Ovary (tissue), 7 donors: ENCODE measurements at regions not wholly inside any gene's neighbourhood (a gene's known extent, or its start where the extent isn't known, plus 50 kb on each side); places are given as distances from the start of the nearest gene placed in this dataset.

Experiments used
- DNase-seq, 5 donors: peaks; one replicate each; pipeline ENCODE4 v3.0.0-alpha.2; 2019 to 2020
- H3K27ac ChIP-seq, 2 donors: fragments of 200-600 bp; one replicate each; pipeline versions ENCODE4 v1.5.1 to v1.8.0; 2019 to 2022
- H3K27me3 ChIP-seq: fragments of 200-600 bp; one replicate; pipeline ENCODE4 v1.8.0; 2022
- H3K36me3 ChIP-seq: fragments of 200-600 bp; sonication (generic); one replicate; pipeline ENCODE4 v1.5.1; 2019
- H3K4me1 ChIP-seq: one replicate; pipeline ENCODE4 v1.8.1; 2013; ENCODE audit warnings: mild to moderate bottlenecking, moderate library complexity; ENCODE audit not compliant: insufficient read depth
- H3K4me3 ChIP-seq: fragments of 200-600 bp; sonication (generic); one replicate; pipeline ENCODE4 v1.5.1; 2017
- H3K9me3 ChIP-seq, 2 donors: fragments of 200-600 bp in 1 of 2; sonication (generic) in 1 of 2; one replicate each; pipeline versions ENCODE4 v1.5.1 to v1.8.1; 2013 to 2019; ENCODE audit warnings: mild to moderate bottlenecking in 1 of 2, moderate library complexity in 1 of 2
- EP300 ChIP-seq: sonication (generic); formaldehyde crosslinking; IDR thresholded peaks from one replicate; pipeline ENCODE4 v1.6.1; 2017; ENCODE audit warnings: antibody characterized with exemption
- POLR2A ChIP-seq: fragments of 450-650 bp; IDR thresholded peaks from one replicate; pipeline ENCODE4 v1.6.1; 2017; ENCODE audit warnings: antibody characterized with exemption, mild to moderate bottlenecking, moderate library complexity
- WGBS, 3 donors: extraction: QIAGEN DNeasy Blood & Tissue Kit in 1 of 3; methylation state at CpG; one replicate each; pipeline versions ENCODE4 v1.1.5 to v1.1.7; 2013 to 2017; 5-methylcytosine and 5-hydroxymethylcytosine counted together
- intact Hi-C, 4 donors: fragments of 100-400 bp; cut with DNase I; formaldehyde crosslinking; loops; one replicate each; pipeline versions ENCODE4 v1.11.0 to v1.15.1; 2022 to 2023
- TF ChIP-seq, protein P1 (sequence below), 3 donors: fragments of 450-650 bp in 2 of 3; fragments of 200-600 bp in 1 of 3; IDR thresholded peaks; one replicate each; pipeline versions ENCODE4 v1.5.1 to v1.8.0; 2016 to 2022; ENCODE audit warnings: antibody characterized with exemption in 3 of 3, mild to moderate bottlenecking in 1 of 3
- donor health status: DM: no; HTN: no; CAD: no; lungs with moderate emphysema.
- donor health status: DM: no; HTN: no; CAD: no.
- donor health status: Bipolar disorder and iron deficiency.
- donor health status: DM: no; HTN: no; CAD: no.
- donor health status: DM: yes; HTN: yes; CAD: no.

DNA sequence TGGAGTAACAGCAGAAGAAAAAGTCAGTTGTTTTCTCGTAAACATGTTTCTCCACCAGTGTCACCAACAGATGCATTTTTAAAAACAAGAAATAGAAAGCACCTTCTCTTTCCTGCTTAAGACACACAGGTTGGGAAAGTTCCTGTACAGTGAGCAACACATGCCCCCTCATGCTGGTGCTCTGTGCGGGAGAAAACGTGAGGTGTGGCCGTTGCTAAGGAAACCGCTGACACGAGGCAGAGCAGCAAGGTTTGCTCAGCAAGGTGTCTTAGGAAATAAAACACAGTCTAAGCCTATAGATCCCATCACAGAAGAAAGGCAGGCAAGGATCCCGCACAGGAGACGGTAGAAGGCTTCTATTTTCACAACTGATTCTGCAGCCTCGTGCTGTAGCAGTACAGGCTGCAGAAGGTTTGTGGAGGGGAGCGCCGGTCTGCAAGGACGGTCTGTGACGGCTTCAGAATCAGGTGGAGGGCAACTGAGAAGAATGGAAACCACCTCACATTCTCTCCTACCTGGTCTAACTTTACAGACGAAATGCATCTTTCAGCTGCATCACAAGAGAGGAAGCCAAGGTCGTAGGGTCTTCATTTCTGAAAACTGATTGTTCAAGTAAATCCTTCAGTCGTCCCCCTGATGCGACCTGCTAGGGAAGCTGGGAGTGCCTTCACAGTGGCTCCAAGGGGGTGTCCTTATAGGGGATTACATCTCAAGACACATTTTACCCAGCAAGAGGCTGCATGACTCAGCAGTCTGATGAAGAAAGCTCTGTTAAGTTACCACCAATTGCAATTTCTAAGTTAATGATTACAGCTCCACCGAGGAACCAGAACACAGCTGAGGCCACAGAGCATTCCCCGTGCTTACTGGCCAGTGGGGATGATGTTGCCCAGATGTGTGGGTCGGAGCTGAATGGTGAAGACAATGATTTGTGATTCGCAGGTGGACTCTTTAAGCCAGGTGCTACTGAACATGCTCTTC lies 150.7 kb upstream of the KLF14 start:
- 76 to 77% (median 77%) methylated on average over 21 of the region's 21 CpGs for WGBS, 3 donors
- Histone ChIP-seq H3K27ac (no peak overlapping the region), H3K27me3 (no peaks in the 10 kb centered on the region), H3K4me1 (peaks cover 5% of the 10 kb centered on the region), H3K9me3 (no peaks in the 10 kb centered on the region), H3K4me3 (no peak overlapping the region), H3K36me3 (no peaks in the 10 kb centered on the region)
- no peak for DNase-seq
- TF ChIP-seq POLR2A (no peak), EP300 (no peak)
- TF ChIP-seq, protein P1, sequence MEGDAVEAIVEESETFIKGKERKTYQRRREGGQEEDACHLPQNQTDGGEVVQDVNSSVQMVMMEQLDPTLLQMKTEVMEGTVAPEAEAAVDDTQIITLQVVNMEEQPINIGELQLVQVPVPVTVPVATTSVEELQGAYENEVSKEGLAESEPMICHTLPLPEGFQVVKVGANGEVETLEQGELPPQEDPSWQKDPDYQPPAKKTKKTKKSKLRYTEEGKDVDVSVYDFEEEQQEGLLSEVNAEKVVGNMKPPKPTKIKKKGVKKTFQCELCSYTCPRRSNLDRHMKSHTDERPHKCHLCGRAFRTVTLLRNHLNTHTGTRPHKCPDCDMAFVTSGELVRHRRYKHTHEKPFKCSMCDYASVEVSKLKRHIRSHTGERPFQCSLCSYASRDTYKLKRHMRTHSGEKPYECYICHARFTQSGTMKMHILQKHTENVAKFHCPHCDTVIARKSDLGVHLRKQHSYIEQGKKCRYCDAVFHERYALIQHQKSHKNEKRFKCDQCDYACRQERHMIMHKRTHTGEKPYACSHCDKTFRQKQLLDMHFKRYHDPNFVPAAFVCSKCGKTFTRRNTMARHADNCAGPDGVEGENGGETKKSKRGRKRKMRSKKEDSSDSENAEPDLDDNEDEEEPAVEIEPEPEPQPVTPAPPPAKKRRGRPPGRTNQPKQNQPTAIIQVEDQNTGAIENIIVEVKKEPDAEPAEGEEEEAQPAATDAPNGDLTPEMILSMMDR (IDR thresholded peaks at IDR 0.05), result no peak
- intact Hi-C loops, result no loop called here

DNA sequence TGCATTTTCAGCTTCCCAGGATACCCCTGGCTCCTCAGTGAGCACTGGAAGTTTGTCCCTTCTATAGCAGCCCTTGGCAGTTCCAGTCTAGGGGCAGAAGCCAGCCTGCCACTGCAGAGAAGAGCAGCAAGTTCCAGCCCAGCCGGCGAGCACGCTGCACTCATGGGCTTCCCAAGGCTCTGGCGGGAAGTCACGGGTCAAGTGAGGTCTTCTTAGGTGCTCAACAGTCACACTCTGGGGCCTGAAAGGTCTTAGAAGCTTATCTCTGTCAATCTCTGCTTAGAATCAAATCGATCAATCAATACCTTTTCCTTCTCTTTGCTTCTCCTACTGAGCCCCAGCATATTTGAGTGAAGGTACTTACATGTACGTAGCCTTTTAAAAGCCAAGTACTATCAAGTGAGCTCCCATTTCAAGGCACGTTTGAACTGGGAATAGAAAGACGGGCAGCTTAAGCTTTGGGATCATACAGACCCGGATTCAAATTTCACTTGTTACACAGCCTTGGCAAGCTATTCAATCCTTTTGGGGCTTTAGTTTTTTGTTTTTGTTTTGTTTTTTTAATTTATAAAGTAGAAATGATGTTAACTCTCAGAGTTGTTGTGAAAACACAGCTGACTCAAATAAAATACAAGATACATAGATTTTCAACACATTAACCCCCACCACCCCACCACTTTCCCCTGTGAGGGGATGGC lies 152.6 kb upstream of the KLF14 start:
- TF ChIP-seq POLR2A, result no peak
- TF ChIP-seq, protein P1 (IDR thresholded peaks at IDR 0.05), result no peak
- TF ChIP-seq EP300, result no peak
- H3K4me1 ChIP-seq, result peaks cover 9% of the 10 kb centered on the region
- H3K36me3 ChIP-seq, result no peaks in the 10 kb centered on the region
- H3K27me3 ChIP-seq, result no peaks in the 10 kb centered on the region
- H3K27ac ChIP-seq, result no peak overlapping the region
- no peaks in the 10 kb centered on the region for H3K9me3 ChIP-seq
- WGBS, 3 donors, result 69 to 73% (median 72%) methylated on average over 10 of the region's 10 CpGs
- intact Hi-C loops, result no loop called here
- DNase-seq, result no peak
- H3K4me3 ChIP-seq, result no peak overlapping the region

DNA sequence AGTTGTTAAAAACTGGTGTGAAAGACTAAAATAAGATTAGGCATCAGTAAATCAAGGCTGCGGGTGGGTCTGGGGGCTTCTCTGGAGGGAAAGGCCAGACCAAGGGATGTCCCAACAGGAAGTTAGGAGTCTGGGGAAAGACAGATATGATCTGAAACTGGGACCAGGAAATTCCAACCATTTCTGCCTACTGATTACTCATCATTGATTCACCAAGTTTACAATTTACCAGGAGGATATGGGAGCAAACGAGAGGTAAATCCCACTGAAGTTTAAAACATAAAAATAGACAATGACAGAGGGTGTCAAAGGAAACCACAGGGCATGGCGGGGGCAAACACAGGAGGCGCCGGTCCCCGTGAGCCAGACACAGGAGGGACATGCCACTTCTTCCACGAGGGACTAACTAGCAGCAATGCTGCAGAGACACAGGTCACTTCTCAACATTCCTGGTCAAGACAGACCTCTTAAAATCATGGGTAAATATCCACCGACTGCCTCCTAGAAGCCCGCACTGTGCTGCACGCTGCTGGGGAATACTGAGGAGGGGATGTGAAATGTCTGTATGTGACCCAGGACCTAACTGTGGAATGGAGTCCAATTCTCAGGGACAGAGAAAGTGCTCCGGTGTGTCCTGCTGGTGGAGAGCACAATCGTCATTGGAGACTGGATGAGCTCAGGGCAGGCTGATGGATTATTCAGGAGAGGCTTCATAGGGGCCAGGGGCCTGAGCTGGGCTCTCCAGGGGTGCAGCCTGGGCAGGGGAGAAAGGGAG lies 153.4 kb upstream of the KLF14 start:
- TF ChIP-seq, protein P1 (IDR thresholded peaks at IDR 0.05), result no peak
- TF ChIP-seq EP300, result no peak
- TF ChIP-seq POLR2A, result no peak

DNA sequence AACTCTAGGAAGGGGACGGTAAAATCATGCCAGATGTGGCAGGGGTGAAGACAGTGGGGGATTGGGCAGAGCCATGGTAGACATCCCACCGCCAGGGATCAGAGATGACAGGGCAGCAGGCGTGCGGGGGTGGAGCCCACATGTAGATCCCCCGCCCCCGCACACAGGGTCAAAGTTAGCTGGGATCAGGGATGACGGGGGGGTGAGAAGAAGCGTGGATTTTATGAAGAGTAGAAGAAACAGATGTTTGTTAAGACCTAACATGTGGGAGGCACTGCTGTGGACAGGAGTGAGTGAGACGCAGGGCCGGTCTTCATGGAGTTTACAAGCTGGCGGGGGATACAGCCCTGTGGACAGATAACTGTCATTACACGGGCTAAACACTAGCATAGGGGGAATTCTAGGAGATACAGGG lies 154.0 kb upstream of the KLF14 start:
- Histone ChIP-seq H3K36me3 (no peaks in the 10 kb centered on the region), H3K9me3 (no peaks in the 10 kb centered on the region), H3K27me3 (no peaks in the 10 kb centered on the region), H3K4me3 (no peak overlapping the region), H3K4me1 (peaks cover 9% of the 10 kb centered on the region), H3K27ac (peak overlapping the region in 1 of 2 donors; percentile 20)
- intact Hi-C loops, result no loop called here
- 61 to 65% (median 63%) methylated on average over 12 of the region's 12 CpGs for WGBS, 3 donors
- TF ChIP-seq POLR2A (no peak), EP300 (no peak)
- TF ChIP-seq, protein P1 (IDR thresholded peaks at IDR 0.05), result no peak
- no peak for DNase-seq

More for the DNA sequence above, 153.4 kb upstream of the KLF14 start:
- H3K27ac ChIP-seq, result peak overlapping the region in 1 of 2 donors; percentile 20
- H3K4me3 ChIP-seq, result no peak overlapping the region
- no peaks in the 10 kb centered on the region for H3K36me3 ChIP-seq
- peaks cover 9% of the 10 kb centered on the region for H3K4me1 ChIP-seq
- no peaks in the 10 kb centered on the region for H3K9me3 ChIP-seq
- intact Hi-C loops, result no loop called here
- DNase-seq, result no peak
- H3K27me3 ChIP-seq, result no peaks in the 10 kb centered on the region
- 73 to 83% (median 75%) methylated on average over 12 of the region's 12 CpGs for WGBS, 3 donors
